Gastroesophageal sphincter (tissue), 3 donors: ENCODE measurements at regions not wholly inside any gene's neighbourhood (a gene's known extent, or its start where the extent isn't known, plus 50 kb on each side); places are given as distances from the start of the nearest gene placed in this dataset.

Experiments
- CTCF ChIP-seq, 4 experiments: fragments of 200-600 bp in 2 of 4; fragments of 450-650 bp in 2 of 4; sonication (generic) in 1 of 4; IDR thresholded peaks; one replicate each; pipeline ENCODE4 v1.5.1; 2017 to 2019; ENCODE audit warnings: antibody characterized with exemption in 4 of 4, mild to moderate bottlenecking in 2 of 4, moderate library complexity in 2 of 4
- POLR2A ChIP-seq, 2 donors: fragments of 450-650 bp; IDR thresholded peaks; one replicate each; pipeline ENCODE4 v1.6.1; 2017; ENCODE audit warnings: antibody characterized with exemption in 2 of 2, mild to moderate bottlenecking in 2 of 2, moderate library complexity in 1 of 2
- POLR2AphosphoS5 ChIP-seq: sonication (generic); formaldehyde crosslinking; IDR thresholded peaks from one replicate; pipeline ENCODE4 v1.6.1; 2017; ENCODE audit warnings: antibody characterized with exemption

- no peak for TF ChIP-seq POLR2A (IDR thresholded peaks at IDR 0.05)
- TF ChIP-seq CTCF (IDR thresholded peaks at IDR 0.05): no peak
- no peak for TF ChIP-seq POLR2AphosphoS5
Measured at GRCh38 chr6:81023709-81024108, 728.8 kb downstream of the TENT5A start.
